Heart left ventricle (tissue), 16 donors: ENCODE measurements at regions not wholly inside any gene's neighbourhood (a gene's known extent, or its start where the extent isn't known, plus 50 kb on each side); places are given as distances from the start of the nearest gene placed in this dataset.

ENCODE experiments used
- ATAC-seq, 4 donors: fragments of 200-7000 bp; cut with Tn5 transposase; one replicate each; pipeline ENCODE4 v1.9.1; 2020 to 2022; ENCODE audit warnings: moderate library complexity in 4 of 4, mild to moderate bottlenecking in 3 of 4, moderate number of reproducible peaks in 1 of 4
- DNase-seq, 5 donors: peaks; one replicate each; pipeline ENCODE4 v3.0.0-alpha.2; 2020
- H3K27ac ChIP-seq, 12 donors: fragments of 200-600 bp; sonication (generic) in 4 of 12; one replicate each; pipeline versions ENCODE4 v1.5.0 to v1.8.0; 2016 to 2022; ENCODE audit warnings: mild to moderate bottlenecking in 2 of 12
- H3K27me3 ChIP-seq, 9 donors: fragments of 200-600 bp; sonication (generic) in 2 of 9; one replicate each; pipeline versions ENCODE4 v1.5.1 to v1.8.0; 2016 to 2022; ENCODE audit warnings: mild to moderate bottlenecking in 3 of 9
- H3K36me3 ChIP-seq, 9 donors: fragments of 200-600 bp; sonication (generic) in 2 of 9; one replicate each; pipeline versions ENCODE4 v1.5.0 to v1.8.0; 2018 to 2022; ENCODE audit warnings: mild to moderate bottlenecking in 2 of 9
- H3K4me1 ChIP-seq, 12 donors: fragments of 200-600 bp; sonication (generic) in 4 of 12; one replicate each; pipeline versions ENCODE4 v1.5.0 to v1.8.0; 2016 to 2022; ENCODE audit warnings: mild to moderate bottlenecking in 3 of 12
- H3K4me3 ChIP-seq, 12 donors: fragments of 200-600 bp; sonication (generic) in 4 of 12; one replicate each; pipeline versions ENCODE4 v1.5.0 to v1.8.0; 2017 to 2022; ENCODE audit warnings: mild to moderate bottlenecking in 9 of 12, moderate library complexity in 4 of 12
- H3K9me3 ChIP-seq, 12 donors: fragments of 200-600 bp; sonication (generic) in 4 of 12; one replicate each; pipeline versions ENCODE4 v1.5.0 to v1.8.0; 2016 to 2022; ENCODE audit warnings: mild to moderate bottlenecking in 1 of 12
- POLR2A ChIP-seq, 2 donors: fragments of 450-650 bp; IDR thresholded peaks; one replicate each; pipeline ENCODE4 v1.6.1; 2017; ENCODE audit warnings: antibody characterized with exemption in 2 of 2, mild to moderate bottlenecking in 2 of 2, moderate library complexity in 2 of 2
- WGBS, 4 donors: extraction: QIAGEN DNeasy Blood & Tissue Kit in 2 of 4; methylation state at CpG; one replicate each; pipeline versions ENCODE4 v1.1.5 to v1.1.7; 2013 to 2018; 5-methylcytosine and 5-hydroxymethylcytosine counted together
- intact Hi-C, 10 donors: fragments of 100-400 bp; cut with DNase I; formaldehyde crosslinking; loops; one replicate each; pipeline versions ENCODE4 v1.11.1 to v1.14.2; 2022
- TF ChIP-seq, protein P1 (sequence below), 12 donors: fragments of 200-600 bp; sonication (generic) in 4 of 12; IDR thresholded peaks; one replicate each; pipeline versions ENCODE4 v1.5.0 to v1.8.0; 2018 to 2022; ENCODE audit warnings: antibody characterized with exemption in 12 of 12, mild to moderate bottlenecking in 5 of 12
- donor health status: ischemic (EF 13 %, LVEDD 7.1; RV severe dilation, severe dysfunction).
- donor health status: healthy with polysubstance abuse.
- donor health status: DM: no; HTN: yes; CAD: no.
- donor health status: DM: no; HTN: no; CAD: no.
- donor health status: ischemic (EF 25% LVEDD 6.9; RV normal size, moderate dysfunction).
- donor health status: ischemic (EF 25% LVEDD 5.7; RV mildly dilated, moderate dysfunction).
- donor health status: healthy.
- donor health status: DM: yes; HTN: yes; CAD: no.
- donor health status: ischemic (EF 35%, LVEDD 5.7; RV mildly dilated, moderate dysfunction).
- donor health status: nonischemic (EF 11% LVEDD 7.7; RV severe dilation, severe dysfunction).
- donor health status: DM: yes; HTN: yes; CAD: no.
- donor health status: PGD.
- donor health status: ischemic (EF 29% LVEDD 5.4; RV normal size, mild dysfunction).
- donor health status: nonischemic (EF 23%, LVEDD 6.1; RV moderate dilation, normal function).

- WGBS, 4 donors: 64 to 74% (median 72%) methylated on average over 2 of the region's 2 CpGs
- peaks cover 0 to 8% (median 0%) of the 10 kb centered on the region in 9 donors for H3K27me3 ChIP-seq
- DNase-seq (no peak), ATAC-seq (no peak)
- no peak overlapping the region for H3K4me3 ChIP-seq
- no peaks in the 10 kb centered on the region for H3K36me3 ChIP-seq
- H3K27ac ChIP-seq: no peak overlapping the region
- H3K9me3 ChIP-seq: no peaks in the 10 kb centered on the region
- no peak for TF ChIP-seq POLR2A (IDR thresholded peaks at IDR 0.05)
- TF ChIP-seq, protein P1, sequence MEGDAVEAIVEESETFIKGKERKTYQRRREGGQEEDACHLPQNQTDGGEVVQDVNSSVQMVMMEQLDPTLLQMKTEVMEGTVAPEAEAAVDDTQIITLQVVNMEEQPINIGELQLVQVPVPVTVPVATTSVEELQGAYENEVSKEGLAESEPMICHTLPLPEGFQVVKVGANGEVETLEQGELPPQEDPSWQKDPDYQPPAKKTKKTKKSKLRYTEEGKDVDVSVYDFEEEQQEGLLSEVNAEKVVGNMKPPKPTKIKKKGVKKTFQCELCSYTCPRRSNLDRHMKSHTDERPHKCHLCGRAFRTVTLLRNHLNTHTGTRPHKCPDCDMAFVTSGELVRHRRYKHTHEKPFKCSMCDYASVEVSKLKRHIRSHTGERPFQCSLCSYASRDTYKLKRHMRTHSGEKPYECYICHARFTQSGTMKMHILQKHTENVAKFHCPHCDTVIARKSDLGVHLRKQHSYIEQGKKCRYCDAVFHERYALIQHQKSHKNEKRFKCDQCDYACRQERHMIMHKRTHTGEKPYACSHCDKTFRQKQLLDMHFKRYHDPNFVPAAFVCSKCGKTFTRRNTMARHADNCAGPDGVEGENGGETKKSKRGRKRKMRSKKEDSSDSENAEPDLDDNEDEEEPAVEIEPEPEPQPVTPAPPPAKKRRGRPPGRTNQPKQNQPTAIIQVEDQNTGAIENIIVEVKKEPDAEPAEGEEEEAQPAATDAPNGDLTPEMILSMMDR (IDR thresholded peaks at IDR 0.05): no peak
- intact Hi-C loops: loop anchor here in 2 of 10 donors (10.0 kb wide), 1 partner anchor 240 kb away; no protein-coding TSS in a partner anchor
- no peaks in the 10 kb centered on the region for H3K4me1 ChIP-seq
These were observed 117.7 kb upstream of the PTPRZ1 start for GRCh38 chr7:121755286-121755685.

DNA sequence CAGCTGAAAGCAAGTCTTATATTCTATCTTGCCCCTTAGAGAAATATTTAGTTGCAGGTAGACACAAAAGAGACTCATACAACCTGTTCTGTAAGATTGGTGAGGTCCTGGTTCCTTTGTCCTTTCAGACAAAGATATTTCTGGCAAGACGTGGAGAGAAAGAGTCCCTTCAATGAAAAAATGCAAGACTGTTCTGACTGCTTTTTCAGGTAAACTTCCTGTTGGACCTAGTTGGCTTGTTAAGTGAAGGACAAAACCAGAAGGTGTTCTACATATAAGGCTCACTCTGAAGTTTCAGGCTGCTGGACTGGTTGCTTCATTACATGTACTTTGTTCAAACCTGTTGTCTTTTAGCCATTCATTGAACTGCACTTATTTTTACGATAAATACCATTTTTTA lies 119.0 kb upstream of the PTPRZ1 start:
- no peak for ATAC-seq
- Histone ChIP-seq H3K4me1 (no peaks in the 10 kb centered on the region), H3K27ac (no peak overlapping the region), H3K9me3 (no peaks in the 10 kb centered on the region), H3K27me3 (peaks cover 0 to 8% (median 0%) of the 10 kb centered on the region in 9 donors), H3K36me3 (no peaks in the 10 kb centered on the region), H3K4me3 (no peak overlapping the region)
- 74 to 83% (median 78%) methylated on average over 2 of the region's 2 CpGs for WGBS, 4 donors
- TF ChIP-seq POLR2A (IDR thresholded peaks at IDR 0.05): no peak
- TF ChIP-seq, protein P1 (IDR thresholded peaks at IDR 0.05): no peak
- intact Hi-C loops: loop anchor here in 2 of 10 donors (10.0 kb wide), 1 partner anchor 241 kb away; no protein-coding TSS in a partner anchor
- no peak for DNase-seq

DNA sequence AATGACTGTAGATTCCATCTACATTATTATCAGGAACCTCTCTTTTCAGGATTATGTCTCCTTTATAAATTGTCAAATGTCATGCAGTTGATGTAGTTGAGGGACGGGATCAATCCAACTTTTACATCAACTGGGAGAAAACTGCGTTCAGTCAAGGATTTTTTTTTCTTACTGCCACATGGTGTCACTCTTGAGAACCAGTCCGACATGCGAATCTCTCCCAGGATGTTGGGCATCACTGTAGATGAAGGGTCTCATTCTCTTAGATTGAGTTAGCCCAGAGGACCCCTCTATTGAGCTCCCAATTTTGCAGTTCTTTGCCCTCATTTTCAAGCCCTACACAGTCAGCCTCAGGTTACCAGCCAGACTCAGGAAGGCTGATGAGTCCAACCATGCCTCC lies 120.3 kb upstream of the PTPRZ1 start:
- Histone ChIP-seq H3K36me3 (no peaks in the 10 kb centered on the region), H3K27ac (no peak overlapping the region), H3K4me1 (no peaks in the 10 kb centered on the region), H3K4me3 (no peak overlapping the region), H3K27me3 (peaks cover 0 to 8% (median 0%) of the 10 kb centered on the region in 9 donors), H3K9me3 (no peaks in the 10 kb centered on the region)
- ATAC-seq: no peak
- TF ChIP-seq, protein P1 (IDR thresholded peaks at IDR 0.05): peak in 1 of 12 donors; percentile 32
- TF ChIP-seq POLR2A (IDR thresholded peaks at IDR 0.05): no peak
- 13 to 21% (median 17%) methylated on average over 4 of the region's 4 CpGs for WGBS, 4 donors
- no peak for DNase-seq
- intact Hi-C loops: loop anchor here in 2 of 10 donors (10.0 kb wide), 1 partner anchor 242 kb away; no protein-coding TSS in a partner anchor

DNA sequence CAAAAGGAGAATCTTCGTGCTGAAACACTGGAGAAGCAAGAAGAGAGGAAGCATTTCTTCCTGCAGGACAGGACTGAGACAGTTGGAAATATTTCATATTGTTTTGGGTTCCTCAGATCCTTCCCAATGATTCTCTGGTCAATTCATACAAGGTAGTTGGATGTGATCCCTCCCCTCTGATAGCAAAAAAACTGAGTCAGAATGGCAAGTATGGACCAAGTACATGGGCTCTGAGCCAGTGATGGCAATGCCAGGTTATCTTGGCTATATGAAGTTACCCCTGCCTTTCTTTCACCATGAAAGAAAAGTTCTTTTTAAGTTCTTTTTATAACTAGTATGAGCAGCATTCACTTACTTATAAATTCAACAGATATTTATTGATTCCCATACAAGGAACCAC lies 124.4 kb upstream of the PTPRZ1 start:
- Histone ChIP-seq H3K36me3 (no peaks in the 10 kb centered on the region), H3K27ac (no peak overlapping the region), H3K4me1 (no peaks in the 10 kb centered on the region), H3K4me3 (no peak overlapping the region), H3K27me3 (peaks cover 0 to 8% (median 0%) of the 10 kb centered on the region in 9 donors), H3K9me3 (no peaks in the 10 kb centered on the region)
- intact Hi-C loops: no loop called here
- DNase-seq (no peak), ATAC-seq (no peak)
- no peak for TF ChIP-seq POLR2A (IDR thresholded peaks at IDR 0.05)
- TF ChIP-seq, protein P1 (IDR thresholded peaks at IDR 0.05): no peak
- 12 to 22% (median 18%) methylated on average over 1 of the region's 1 CpG for whole genome bisulfite sequencing, 4 donors
